Calu3 (cell line): ENCODE measurements at regions not wholly inside any gene's neighbourhood (a gene's known extent, or its start where the extent isn't known, plus 50 kb on each side); places are given as distances from the start of the nearest gene placed in this dataset.

Source experiments
- BruUV-seq: library from RNA; stranded (reverse); fragments of 400-500 nt; replicated peaks from 2 replicates; lab custom pipeline; 2021; lab: Mats Ljungman, UMichigan
- CTCF ChIA-PET: fragments of 300-600 bp; sonication (Branson Sonifier 250); formaldehyde crosslinking; loops from one replicate; lab custom pipeline; 2022; ENCODE audit warnings: antibody characterized with exemption; lab: Charles Lee
- DNase-seq: peaks from one replicate; pipeline ENCODE4 v3.0.0; 2022
- H3K27ac Mint-ChIP-seq: one replicate; pipeline ENCODE4 v1.8.0; 2022; ENCODE audit warnings: mixed read lengths; ENCODE audit not compliant: unreplicated experiment
- H3K27me3 Mint-ChIP-seq: one replicate; pipeline ENCODE4 v1.8.0; 2022; ENCODE audit warnings: mixed read lengths; ENCODE audit not compliant: unreplicated experiment
- H3K36me3 Mint-ChIP-seq: one replicate; pipeline ENCODE4 v1.8.0; 2022; ENCODE audit warnings: mild to moderate bottlenecking, moderate library complexity, mixed read lengths; ENCODE audit not compliant: insufficient read depth, unreplicated experiment
- H3K4me1 Mint-ChIP-seq: one replicate; pipeline ENCODE4 v1.8.0; 2022; ENCODE audit warnings: mild to moderate bottlenecking, low read depth, mixed read lengths; ENCODE audit not compliant: unreplicated experiment
- H3K4me3 Mint-ChIP-seq: one replicate; pipeline ENCODE4 v1.8.0; 2022; ENCODE audit warnings: mild to moderate bottlenecking, low read depth, moderate library complexity, mixed read lengths; ENCODE audit not compliant: unreplicated experiment
- H3K9me3 Mint-ChIP-seq: one replicate; pipeline ENCODE4 v1.8.0; 2022; ENCODE audit warnings: low read depth, mixed read lengths; ENCODE audit not compliant: unreplicated experiment
- intact Hi-C: fragments of 100-400 bp; cut with micrococcal nuclease; formaldehyde crosslinking; loops from one replicate; pipeline ENCODE4 v1.10.0; 2022; ENCODE audit not compliant: unreplicated experiment
- TF ChIP-seq, protein P1 (sequence below): fragments of 200-600 bp; IDR thresholded peaks from one replicate; pipeline ENCODE4 v1.8.0; 2022; ENCODE audit warnings: antibody characterized with exemption; ENCODE audit not compliant: unreplicated experiment

- no peak overlapping the region for H3K27ac Mint-ChIP-seq
- H3K9me3 Mint-ChIP-seq = peaks cover 6% of the 10 kb centered on the region
- CTCF ChIA-PET = no interaction called here
- BruUV-seq = no TSS peak
- no peaks in the 10 kb centered on the region for H3K36me3 Mint-ChIP-seq
- no peaks in the 10 kb centered on the region for H3K27me3 Mint-ChIP-seq
- intact Hi-C loops = no loop called here
- TF ChIP-seq, protein P1, sequence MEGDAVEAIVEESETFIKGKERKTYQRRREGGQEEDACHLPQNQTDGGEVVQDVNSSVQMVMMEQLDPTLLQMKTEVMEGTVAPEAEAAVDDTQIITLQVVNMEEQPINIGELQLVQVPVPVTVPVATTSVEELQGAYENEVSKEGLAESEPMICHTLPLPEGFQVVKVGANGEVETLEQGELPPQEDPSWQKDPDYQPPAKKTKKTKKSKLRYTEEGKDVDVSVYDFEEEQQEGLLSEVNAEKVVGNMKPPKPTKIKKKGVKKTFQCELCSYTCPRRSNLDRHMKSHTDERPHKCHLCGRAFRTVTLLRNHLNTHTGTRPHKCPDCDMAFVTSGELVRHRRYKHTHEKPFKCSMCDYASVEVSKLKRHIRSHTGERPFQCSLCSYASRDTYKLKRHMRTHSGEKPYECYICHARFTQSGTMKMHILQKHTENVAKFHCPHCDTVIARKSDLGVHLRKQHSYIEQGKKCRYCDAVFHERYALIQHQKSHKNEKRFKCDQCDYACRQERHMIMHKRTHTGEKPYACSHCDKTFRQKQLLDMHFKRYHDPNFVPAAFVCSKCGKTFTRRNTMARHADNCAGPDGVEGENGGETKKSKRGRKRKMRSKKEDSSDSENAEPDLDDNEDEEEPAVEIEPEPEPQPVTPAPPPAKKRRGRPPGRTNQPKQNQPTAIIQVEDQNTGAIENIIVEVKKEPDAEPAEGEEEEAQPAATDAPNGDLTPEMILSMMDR = no peak
- DNase-seq = no peak
- no peaks in the 10 kb centered on the region for H3K4me1 Mint-ChIP-seq
- H3K4me3 Mint-ChIP-seq = no peak overlapping the region
Observed at GRCh38 chr3:31302343-31302742, 230.4 kb upstream of the STT3B start.

DNA sequence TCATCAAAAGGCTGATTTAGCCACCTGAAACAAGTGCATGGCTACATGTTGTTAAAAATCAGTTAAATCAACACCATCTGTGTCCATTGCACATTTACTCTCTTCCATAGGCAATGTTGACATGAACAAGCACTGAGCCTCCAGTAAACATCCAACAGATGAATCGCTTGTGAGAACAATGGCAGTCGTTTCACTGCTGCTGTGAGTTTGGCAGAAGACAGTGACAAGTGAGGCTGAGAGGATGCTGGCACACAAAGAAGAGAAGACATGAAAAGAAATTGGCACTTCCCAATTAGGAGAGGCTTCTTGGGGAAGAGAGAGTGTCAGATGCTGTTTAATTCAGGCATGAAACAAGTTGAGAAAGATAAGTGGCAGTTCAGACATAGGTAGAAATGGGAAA lies 227.4 kb upstream of the STT3B start:
- Mint-ChIP-seq H3K27me3 (no peaks in the 10 kb centered on the region), H3K27ac (no peak overlapping the region), H3K4me3 (no peak overlapping the region), H3K9me3 (peaks cover 2% of the 10 kb centered on the region), H3K36me3 (no peaks in the 10 kb centered on the region), H3K4me1 (no peaks in the 10 kb centered on the region)
- CTCF ChIA-PET = no interaction called here
- intact Hi-C loops = no loop called here
- DNase-seq = no peak
- TF ChIP-seq, protein P1 = no peak
- BruUV-seq = no TSS peak

- Mint-ChIP-seq H3K9me3 (peaks cover 2% of the 10 kb centered on the region), H3K4me1 (peaks cover 11% of the 10 kb centered on the region), H3K27me3 (no peaks in the 10 kb centered on the region), H3K4me3 (no peak overlapping the region), H3K36me3 (no peaks in the 10 kb centered on the region), H3K27ac (no peak overlapping the region)
- intact Hi-C loops = no loop called here
- TF ChIP-seq, protein P1 = no peak
- BruUV-seq = no TSS peak
- no peak for DNase-seq
- CTCF ChIA-PET = no interaction called here
Observed at GRCh38 chr3:31307131-31307785, 225.5 kb upstream of the STT3B start.

- H3K27me3 Mint-ChIP-seq = no peaks in the 10 kb centered on the region
- H3K4me3 Mint-ChIP-seq = no peak overlapping the region
- TF ChIP-seq, protein P1 = no peak
- BruUV-seq = no TSS peak
- no peak for DNase-seq
- no peaks in the 10 kb centered on the region for H3K9me3 Mint-ChIP-seq
- H3K36me3 Mint-ChIP-seq = no peaks in the 10 kb centered on the region
- H3K27ac Mint-ChIP-seq = no peak overlapping the region
- CTCF ChIA-PET = no interaction called here
- intact Hi-C loops = no loop called here
- peaks cover 16% of the 10 kb centered on the region for H3K4me1 Mint-ChIP-seq
Observed at GRCh38 chr3:31311559-31311958, 221.2 kb upstream of the STT3B start.
